ENCODE measurements at regions not wholly inside any gene's neighbourhood (a gene's known extent, or its start where the extent isn't known, plus 50 kb on each side); places are given as distances from the start of the nearest gene placed in this dataset.

DNA sequence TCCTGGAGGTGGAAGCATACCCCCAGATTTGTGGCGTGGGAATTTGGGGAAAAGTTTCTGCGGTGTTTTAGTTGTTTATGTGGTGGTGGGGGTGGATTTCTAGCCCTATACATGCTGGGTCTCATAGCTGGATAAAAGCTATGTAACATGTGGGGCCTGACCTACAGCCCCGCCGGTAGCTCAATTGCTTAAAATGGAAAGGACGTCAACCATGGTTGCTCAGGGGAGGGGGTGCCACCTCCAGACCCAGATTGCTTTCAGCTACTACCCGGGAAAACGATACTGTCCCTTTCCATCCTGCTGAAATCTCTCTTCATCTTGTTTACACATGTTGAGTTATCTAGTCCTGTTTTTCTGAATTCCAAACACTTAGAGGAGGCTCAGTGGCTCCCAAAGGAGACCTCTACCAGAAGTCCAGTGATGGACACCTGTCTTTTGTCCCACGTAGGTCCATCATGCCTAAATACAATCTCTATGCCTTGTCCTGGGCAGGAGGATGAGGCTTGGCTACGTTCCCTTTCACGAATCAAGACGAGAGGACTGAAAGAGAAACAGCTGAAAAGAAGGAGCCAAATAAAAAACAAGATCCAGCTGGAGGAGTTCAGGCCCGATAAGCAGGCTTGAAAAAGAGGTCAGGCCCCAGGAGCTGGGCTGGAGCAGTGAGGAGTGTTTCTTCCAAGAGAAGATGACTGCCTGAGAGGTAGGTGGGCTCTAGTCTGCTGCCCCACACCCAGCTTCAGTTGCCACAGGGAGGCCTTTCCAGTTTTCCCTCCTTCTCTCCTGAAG, 72.1 kb upstream of the TPRG1 start:
- ChIA-PET CTCF (interaction anchor here (1.2 kb wide), 1 partner anchor 49 kb away, joined by 3 read pairs; no protein-coding TSS in a partner anchor), POLR2A (no interaction called here)
- no peak for ATAC-seq

DNA sequence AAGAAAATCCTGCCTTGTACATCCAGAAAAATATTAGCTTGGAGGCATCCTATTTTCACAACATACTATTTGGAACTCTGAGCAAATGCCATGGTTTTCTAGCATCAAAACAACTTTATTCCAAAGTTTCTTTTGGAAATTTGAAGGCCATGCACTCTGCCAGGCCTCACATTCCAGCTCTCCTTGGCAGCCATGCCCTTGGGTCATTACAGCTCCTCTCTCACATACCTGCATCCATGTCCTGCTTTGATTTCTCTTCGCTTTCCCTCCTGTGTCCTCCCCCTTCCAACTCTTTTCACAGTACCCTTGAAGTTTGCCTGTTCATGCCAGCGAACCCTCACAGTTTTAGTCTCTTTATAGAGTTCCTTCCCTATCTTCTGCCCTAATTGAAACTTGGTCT, 70.9 kb upstream of the TPRG1 start:
- CTCF ChIA-PET = no interaction called here
- POLR2A ChIA-PET = no interaction called here
- Mint-ChIP-seq H3K4me1 (no peaks in the 10 kb centered on the region), H3K4me3 (no peak overlapping the region), H3K36me3 (no peaks in the 10 kb centered on the region), H3K27me3 (ENCODE audit: low read depth) (no peaks in the 10 kb centered on the region), H3K9me3 (peaks cover 7% of the 10 kb centered on the region; the same call in 1 of the 2 replicates), H3K27ac (no peak overlapping the region)
- no peak for ATAC-seq
- DNase-seq (ENCODE audit: low spot score) = no peak
- TF ChIP-seq ZNF138 (CRISPR knock-in tag; conservative IDR thresholded peaks at IDR 0.05) (no peak), SP1 (CRISPR knock-in tag; conservative IDR thresholded peaks at IDR 0.05) (no peak), ATF1 (CRISPR knock-in tag; IDR thresholded peaks at IDR 0.05) (no peak), GRHL2 (CRISPR knock-in tag; IDR thresholded peaks at IDR 0.05; ENCODE audit: insufficient replicate concordance, severe bottlenecking) (no peak), MXD4 (CRISPR knock-in tag; IDR thresholded peaks at IDR 0.05; ENCODE audit: borderline replicate concordance) (no peak), TEAD1 (CRISPR knock-in tag; IDR thresholded peaks at IDR 0.05) (no peak), FOXJ3 (CRISPR knock-in tag; IDR thresholded peaks at IDR 0.05; ENCODE audit: borderline replicate concordance) (no peak), FOXP1 (CRISPR knock-in tag; IDR thresholded peaks at IDR 0.05; ENCODE audit: borderline replicate concordance) (no peak), ZNF232 (CRISPR knock-in tag; IDR thresholded peaks at IDR 0.05) (no peak), OVOL2 (CRISPR knock-in tag; IDR thresholded peaks at IDR 0.05; ENCODE audit: borderline replicate concordance) (no peak), PRRX2 (CRISPR knock-in tag; IDR thresholded peaks at IDR 0.05) (no peak)
- TF ChIP-seq, protein P1, sequence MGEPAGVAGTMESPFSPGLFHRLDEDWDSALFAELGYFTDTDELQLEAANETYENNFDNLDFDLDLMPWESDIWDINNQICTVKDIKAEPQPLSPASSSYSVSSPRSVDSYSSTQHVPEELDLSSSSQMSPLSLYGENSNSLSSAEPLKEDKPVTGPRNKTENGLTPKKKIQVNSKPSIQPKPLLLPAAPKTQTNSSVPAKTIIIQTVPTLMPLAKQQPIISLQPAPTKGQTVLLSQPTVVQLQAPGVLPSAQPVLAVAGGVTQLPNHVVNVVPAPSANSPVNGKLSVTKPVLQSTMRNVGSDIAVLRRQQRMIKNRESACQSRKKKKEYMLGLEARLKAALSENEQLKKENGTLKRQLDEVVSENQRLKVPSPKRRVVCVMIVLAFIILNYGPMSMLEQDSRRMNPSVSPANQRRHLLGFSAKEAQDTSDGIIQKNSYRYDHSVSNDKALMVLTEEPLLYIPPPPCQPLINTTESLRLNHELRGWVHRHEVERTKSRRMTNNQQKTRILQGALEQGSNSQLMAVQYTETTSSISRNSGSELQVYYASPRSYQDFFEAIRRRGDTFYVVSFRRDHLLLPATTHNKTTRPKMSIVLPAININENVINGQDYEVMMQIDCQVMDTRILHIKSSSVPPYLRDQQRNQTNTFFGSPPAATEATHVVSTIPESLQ (CRISPR knock-in tag; IDR thresholded peaks at IDR 0.05) = no peak
- TF ChIP-seq, protein P2, sequence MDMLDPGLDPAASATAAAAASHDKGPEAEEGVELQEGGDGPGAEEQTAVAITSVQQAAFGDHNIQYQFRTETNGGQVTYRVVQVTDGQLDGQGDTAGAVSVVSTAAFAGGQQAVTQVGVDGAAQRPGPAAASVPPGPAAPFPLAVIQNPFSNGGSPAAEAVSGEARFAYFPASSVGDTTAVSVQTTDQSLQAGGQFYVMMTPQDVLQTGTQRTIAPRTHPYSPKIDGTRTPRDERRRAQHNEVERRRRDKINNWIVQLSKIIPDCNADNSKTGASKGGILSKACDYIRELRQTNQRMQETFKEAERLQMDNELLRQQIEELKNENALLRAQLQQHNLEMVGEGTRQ (CRISPR knock-in tag; IDR thresholded peaks at IDR 0.05) = no peak

More for the DNA sequence above, 72.1 kb upstream of the TPRG1 start:
- DNase-seq (ENCODE audit: low spot score) = no peak
- Mint-ChIP-seq H3K27ac (no peak overlapping the region), H3K4me3 (no peak overlapping the region), H3K27me3 (ENCODE audit: low read depth) (no peaks in the 10 kb centered on the region), H3K36me3 (no peaks in the 10 kb centered on the region), H3K9me3 (peaks cover 7% of the 10 kb centered on the region; the same call in 1 of the 2 replicates), H3K4me1 (no peaks in the 10 kb centered on the region)
- TF ChIP-seq FOXJ3 (CRISPR knock-in tag; IDR thresholded peaks at IDR 0.05; ENCODE audit: borderline replicate concordance) (no peak), SP1 (CRISPR knock-in tag; conservative IDR thresholded peaks at IDR 0.05) (no peak), ZNF423 (CRISPR knock-in tag; IDR thresholded peaks at IDR 0.05) (no peak), ZBTB21 (CRISPR knock-in tag; IDR thresholded peaks at IDR 0.05; ENCODE audit: borderline replicate concordance) (no peak), SMAD4 (CRISPR knock-in tag; IDR thresholded peaks at IDR 0.05) (no peak), NR3C1 (CRISPR knock-in tag; conservative IDR thresholded peaks at IDR 0.05; ENCODE audit: low read depth) (no peak)
- TF ChIP-seq, protein P3, sequence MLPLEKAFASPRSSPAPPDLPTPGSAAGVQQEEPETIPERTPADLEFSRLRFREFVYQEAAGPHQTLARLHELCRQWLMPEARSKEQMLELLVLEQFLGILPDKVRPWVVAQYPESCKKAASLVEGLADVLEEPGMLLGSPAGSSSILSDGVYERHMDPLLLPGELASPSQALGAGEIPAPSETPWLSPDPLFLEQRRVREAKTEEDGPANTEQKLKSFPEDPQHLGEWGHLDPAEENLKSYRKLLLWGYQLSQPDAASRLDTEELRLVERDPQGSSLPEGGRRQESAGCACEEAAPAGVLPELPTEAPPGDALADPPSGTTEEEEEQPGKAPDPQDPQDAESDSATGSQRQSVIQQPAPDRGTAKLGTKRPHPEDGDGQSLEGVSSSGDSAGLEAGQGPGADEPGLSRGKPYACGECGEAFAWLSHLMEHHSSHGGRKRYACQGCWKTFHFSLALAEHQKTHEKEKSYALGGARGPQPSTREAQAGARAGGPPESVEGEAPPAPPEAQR (CRISPR knock-in tag; IDR thresholded peaks at IDR 0.05) = no peak
- TF ChIP-seq, protein P4, sequence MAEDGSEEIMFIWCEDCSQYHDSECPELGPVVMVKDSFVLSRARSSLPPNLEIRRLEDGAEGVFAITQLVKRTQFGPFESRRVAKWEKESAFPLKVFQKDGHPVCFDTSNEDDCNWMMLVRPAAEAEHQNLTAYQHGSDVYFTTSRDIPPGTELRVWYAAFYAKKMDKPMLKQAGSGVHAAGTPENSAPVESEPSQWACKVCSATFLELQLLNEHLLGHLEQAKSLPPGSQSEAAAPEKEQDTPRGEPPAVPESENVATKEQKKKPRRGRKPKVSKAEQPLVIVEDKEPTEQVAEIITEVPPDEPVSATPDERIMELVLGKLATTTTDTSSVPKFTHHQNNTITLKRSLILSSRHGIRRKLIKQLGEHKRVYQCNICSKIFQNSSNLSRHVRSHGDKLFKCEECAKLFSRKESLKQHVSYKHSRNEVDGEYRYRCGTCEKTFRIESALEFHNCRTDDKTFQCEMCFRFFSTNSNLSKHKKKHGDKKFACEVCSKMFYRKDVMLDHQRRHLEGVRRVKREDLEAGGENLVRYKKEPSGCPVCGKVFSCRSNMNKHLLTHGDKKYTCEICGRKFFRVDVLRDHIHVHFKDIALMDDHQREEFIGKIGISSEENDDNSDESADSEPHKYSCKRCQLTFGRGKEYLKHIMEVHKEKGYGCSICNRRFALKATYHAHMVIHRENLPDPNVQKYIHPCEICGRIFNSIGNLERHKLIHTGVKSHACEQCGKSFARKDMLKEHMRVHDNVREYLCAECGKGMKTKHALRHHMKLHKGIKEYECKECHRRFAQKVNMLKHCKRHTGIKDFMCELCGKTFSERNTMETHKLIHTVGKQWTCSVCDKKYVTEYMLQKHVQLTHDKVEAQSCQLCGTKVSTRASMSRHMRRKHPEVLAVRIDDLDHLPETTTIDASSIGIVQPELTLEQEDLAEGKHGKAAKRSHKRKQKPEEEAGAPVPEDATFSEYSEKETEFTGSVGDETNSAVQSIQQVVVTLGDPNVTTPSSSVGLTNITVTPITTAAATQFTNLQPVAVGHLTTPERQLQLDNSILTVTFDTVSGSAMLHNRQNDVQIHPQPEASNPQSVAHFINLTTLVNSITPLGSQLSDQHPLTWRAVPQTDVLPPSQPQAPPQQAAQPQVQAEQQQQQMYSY (CRISPR knock-in tag; IDR thresholded peaks at IDR 0.05) = no peak
- TF ChIP-seq, protein P5, sequence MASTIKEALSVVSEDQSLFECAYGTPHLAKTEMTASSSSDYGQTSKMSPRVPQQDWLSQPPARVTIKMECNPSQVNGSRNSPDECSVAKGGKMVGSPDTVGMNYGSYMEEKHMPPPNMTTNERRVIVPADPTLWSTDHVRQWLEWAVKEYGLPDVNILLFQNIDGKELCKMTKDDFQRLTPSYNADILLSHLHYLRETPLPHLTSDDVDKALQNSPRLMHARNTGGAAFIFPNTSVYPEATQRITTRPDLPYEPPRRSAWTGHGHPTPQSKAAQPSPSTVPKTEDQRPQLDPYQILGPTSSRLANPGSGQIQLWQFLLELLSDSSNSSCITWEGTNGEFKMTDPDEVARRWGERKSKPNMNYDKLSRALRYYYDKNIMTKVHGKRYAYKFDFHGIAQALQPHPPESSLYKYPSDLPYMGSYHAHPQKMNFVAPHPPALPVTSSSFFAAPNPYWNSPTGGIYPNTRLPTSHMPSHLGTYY (CRISPR knock-in tag; IDR thresholded peaks at IDR 0.05) = no peak
- TF ChIP-seq, protein P6, sequence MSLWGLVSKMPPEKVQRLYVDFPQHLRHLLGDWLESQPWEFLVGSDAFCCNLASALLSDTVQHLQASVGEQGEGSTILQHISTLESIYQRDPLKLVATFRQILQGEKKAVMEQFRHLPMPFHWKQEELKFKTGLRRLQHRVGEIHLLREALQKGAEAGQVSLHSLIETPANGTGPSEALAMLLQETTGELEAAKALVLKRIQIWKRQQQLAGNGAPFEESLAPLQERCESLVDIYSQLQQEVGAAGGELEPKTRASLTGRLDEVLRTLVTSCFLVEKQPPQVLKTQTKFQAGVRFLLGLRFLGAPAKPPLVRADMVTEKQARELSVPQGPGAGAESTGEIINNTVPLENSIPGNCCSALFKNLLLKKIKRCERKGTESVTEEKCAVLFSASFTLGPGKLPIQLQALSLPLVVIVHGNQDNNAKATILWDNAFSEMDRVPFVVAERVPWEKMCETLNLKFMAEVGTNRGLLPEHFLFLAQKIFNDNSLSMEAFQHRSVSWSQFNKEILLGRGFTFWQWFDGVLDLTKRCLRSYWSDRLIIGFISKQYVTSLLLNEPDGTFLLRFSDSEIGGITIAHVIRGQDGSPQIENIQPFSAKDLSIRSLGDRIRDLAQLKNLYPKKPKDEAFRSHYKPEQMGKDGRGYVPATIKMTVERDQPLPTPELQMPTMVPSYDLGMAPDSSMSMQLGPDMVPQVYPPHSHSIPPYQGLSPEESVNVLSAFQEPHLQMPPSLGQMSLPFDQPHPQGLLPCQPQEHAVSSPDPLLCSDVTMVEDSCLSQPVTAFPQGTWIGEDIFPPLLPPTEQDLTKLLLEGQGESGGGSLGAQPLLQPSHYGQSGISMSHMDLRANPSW (CRISPR knock-in tag; conservative IDR thresholded peaks at IDR 0.05; ENCODE audit: low read depth) = no peak

Measured in WTC11 (cell line).